ENCODE measurements at regions not wholly inside any gene's neighbourhood (a gene's known extent, or its start where the extent isn't known, plus 50 kb on each side); places are given as distances from the start of the nearest gene placed in this dataset.

DNA sequence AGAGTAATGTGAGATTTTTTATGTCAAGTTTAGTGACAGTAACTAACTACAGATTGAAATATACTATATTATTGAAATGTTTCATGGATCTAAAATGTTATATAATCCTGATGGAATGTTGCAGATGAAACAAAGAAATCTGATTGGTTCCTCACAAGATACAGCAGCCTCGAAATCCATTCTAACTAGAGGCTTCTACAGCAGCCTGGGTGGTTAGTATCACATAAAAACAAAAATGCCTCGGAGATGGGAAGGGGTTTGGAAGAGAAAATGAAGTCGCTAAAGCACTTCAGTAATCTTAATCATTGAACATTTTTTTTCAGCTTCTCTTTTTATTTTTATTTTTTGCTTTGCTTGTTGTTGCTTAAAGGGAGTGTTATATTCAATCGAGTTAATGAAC is 75.2 kb downstream of the TANC2 start:
- ChIA-PET CTCF (ENCODE audit: low intra/inter-chr PET ratio) (no interaction called here), POLR2A (interaction anchor here (0.6 kb wide), 1 partner anchor 357 kb away, joined by 4 read pairs; no protein-coding TSS in a partner anchor)
- no peaks in the 10 kb centered on the region for H4K20me1 ChIP-seq (replicated peaks; ENCODE audit: control insufficient read depth, insufficient read depth, low read length)
- no peaks in the 10 kb centered on the region for H3K79me2 ChIP-seq (ENCODE audit: control insufficient read depth, insufficient read depth, low read length)
- ATAC-seq (no peak), DNase-seq (ENCODE audit: extremely low read depth in 1 of 4, low spot score in 3 of 4) (no peak), FAIRE-seq (no peak)
- no peak overlapping the region for H2AFZ ChIP-seq (ENCODE audit: low read depth, low read length)
- H3K36me3 ChIP-seq (ENCODE audit: control insufficient read depth, insufficient read depth, low read length): no peaks in the 10 kb centered on the region
- WGBS (ENCODE audit: insufficient coverage, low coverage, missing lambda C conversion rate): 11% methylated on average over 4 of the region's 4 CpGs
- no peak overlapping the region for H3K9ac ChIP-seq (ENCODE audit: insufficient read depth in 1 of 2, low read depth in 2 of 2, low read length in 2 of 2)
- in situ Hi-C loops (cut with MboI) (no loop called here), intact Hi-C loops (cut with micrococcal nuclease) (no loop called here)
- no peaks in the 10 kb centered on the region for H3K27me3 ChIP-seq (ENCODE audit: control insufficient read depth in 2 of 2, insufficient read depth in 2 of 2, low read length in 2 of 2)
- H3K4me3 ChIP-seq: no peak overlapping the region
- H3K4me2 ChIP-seq (ENCODE audit: insufficient read depth, low read length): no peak overlapping the region
- no peaks in the 10 kb centered on the region for H3K9me3 ChIP-seq (replicated peaks; ENCODE audit: control insufficient read depth, insufficient read depth, low read depth, low read length)
- peaks cover 0 to 3% of the 10 kb centered on the region in 2 experiments; a peak in 1 of 5 replicates for H3K4me1 ChIP-seq (replicated peaks in 1 of 2; ENCODE audit: control insufficient read depth in 2 of 2, insufficient read depth in 2 of 2, low read length in 2 of 2)
- H3K9me1 ChIP-seq (ENCODE audit: control insufficient read depth, insufficient read depth, low read length): no peaks in the 10 kb centered on the region
- no peak overlapping the region for H3K27ac ChIP-seq (ENCODE audit: extremely low read depth, low read depth, low read length)
- BruUV-seq (replicated peaks): no TSS peak
- TF ChIP-seq, protein P1, sequence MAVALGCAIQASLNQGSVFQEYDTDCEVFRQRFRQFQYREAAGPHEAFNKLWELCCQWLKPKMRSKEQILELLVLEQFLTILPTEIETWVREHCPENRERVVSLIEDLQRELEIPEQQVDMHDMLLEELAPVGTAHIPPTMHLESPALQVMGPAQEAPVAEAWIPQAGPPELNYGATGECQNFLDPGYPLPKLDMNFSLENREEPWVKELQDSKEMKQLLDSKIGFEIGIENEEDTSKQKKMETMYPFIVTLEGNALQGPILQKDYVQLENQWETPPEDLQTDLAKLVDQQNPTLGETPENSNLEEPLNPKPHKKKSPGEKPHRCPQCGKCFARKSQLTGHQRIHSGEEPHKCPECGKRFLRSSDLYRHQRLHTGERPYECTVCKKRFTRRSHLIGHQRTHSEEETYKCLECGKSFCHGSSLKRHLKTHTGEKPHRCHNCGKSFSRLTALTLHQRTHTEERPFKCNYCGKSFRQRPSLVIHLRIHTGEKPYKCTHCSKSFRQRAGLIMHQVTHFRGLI (CRISPR knock-in tag; IDR thresholded peaks at IDR 0.05): no peak
- TF ChIP-seq, protein P2, sequence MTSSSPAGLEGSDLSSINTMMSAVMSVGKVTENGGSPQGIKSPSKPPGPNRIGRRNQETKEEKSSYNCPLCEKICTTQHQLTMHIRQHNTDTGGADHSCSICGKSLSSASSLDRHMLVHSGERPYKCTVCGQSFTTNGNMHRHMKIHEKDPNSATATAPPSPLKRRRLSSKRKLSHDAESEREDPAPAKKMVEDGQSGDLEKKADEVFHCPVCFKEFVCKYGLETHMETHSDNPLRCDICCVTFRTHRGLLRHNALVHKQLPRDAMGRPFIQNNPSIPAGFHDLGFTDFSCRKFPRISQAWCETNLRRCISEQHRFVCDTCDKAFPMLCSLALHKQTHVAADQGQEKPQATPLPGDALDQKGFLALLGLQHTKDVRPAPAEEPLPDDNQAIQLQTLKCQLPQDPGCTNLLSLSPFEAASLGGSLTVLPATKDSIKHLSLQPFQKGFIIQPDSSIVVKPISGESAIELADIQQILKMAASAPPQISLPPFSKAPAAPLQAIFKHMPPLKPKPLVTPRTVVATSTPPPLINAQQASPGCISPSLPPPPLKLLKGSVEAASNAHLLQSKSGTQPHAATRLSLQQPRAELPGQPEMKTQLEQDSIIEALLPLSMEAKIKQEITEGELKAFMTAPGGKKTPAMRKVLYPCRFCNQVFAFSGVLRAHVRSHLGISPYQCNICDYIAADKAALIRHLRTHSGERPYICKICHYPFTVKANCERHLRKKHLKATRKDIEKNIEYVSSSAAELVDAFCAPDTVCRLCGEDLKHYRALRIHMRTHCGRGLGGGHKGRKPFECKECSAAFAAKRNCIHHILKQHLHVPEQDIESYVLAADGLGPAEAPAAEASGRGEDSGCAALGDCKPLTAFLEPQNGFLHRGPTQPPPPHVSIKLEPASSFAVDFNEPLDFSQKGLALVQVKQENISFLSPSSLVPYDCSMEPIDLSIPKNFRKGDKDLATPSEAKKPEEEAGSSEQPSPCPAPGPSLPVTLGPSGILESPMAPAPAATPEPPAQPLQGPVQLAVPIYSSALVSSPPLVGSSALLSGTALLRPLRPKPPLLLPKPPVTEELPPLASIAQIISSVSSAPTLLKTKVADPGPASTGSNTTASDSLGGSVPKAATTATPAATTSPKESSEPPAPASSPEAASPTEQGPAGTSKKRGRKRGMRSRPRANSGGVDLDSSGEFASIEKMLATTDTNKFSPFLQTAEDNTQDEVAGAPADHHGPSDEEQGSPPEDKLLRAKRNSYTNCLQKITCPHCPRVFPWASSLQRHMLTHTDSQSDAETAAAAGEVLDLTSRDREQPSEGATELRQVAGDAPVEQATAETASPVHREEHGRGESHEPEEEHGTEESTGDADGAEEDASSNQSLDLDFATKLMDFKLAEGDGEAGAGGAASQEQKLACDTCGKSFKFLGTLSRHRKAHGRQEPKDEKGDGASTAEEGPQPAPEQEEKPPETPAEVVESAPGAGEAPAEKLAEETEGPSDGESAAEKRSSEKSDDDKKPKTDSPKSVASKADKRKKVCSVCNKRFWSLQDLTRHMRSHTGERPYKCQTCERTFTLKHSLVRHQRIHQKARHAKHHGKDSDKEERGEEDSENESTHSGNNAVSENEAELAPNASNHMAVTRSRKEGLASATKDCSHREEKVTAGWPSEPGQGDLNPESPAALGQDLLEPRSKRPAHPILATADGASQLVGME (CRISPR knock-in tag; IDR thresholded peaks at IDR 0.05): no peak
- TF ChIP-seq ETV5 (CRISPR knock-in tag; IDR thresholded peaks at IDR 0.05; ENCODE audit: low read depth): no peak
- no peak for TF ChIP-seq MEIS2 (IDR thresholded peaks at IDR 0.05; ENCODE audit: partially characterized antibody)
- TF ChIP-seq, protein P3, sequence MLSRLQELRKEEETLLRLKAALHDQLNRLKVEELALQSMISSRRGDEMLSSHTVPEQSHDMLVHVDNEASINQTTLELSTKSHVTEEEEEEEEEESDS (CRISPR knock-in tag; IDR thresholded peaks at IDR 0.05): no peak
- TF ChIP-seq FOSL1 (tag; conservative IDR thresholded peaks at IDR 0.05): no peak
- TF ChIP-seq BCL6 (CRISPR knock-in tag; IDR thresholded peaks at IDR 0.05): no peak
- TF ChIP-seq, protein P4, sequence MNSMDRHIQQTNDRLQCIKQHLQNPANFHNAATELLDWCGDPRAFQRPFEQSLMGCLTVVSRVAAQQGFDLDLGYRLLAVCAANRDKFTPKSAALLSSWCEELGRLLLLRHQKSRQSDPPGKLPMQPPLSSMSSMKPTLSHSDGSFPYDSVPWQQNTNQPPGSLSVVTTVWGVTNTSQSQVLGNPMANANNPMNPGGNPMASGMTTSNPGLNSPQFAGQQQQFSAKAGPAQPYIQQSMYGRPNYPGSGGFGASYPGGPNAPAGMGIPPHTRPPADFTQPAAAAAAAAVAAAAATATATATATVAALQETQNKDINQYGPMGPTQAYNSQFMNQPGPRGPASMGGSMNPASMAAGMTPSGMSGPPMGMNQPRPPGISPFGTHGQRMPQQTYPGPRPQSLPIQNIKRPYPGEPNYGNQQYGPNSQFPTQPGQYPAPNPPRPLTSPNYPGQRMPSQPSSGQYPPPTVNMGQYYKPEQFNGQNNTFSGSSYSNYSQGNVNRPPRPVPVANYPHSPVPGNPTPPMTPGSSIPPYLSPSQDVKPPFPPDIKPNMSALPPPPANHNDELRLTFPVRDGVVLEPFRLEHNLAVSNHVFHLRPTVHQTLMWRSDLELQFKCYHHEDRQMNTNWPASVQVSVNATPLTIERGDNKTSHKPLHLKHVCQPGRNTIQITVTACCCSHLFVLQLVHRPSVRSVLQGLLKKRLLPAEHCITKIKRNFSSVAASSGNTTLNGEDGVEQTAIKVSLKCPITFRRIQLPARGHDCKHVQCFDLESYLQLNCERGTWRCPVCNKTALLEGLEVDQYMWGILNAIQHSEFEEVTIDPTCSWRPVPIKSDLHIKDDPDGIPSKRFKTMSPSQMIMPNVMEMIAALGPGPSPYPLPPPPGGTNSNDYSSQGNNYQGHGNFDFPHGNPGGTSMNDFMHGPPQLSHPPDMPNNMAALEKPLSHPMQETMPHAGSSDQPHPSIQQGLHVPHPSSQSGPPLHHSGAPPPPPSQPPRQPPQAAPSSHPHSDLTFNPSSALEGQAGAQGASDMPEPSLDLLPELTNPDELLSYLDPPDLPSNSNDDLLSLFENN (IDR thresholded peaks at IDR 0.05; ENCODE audit: low read depth in 2 of 2, low read length in 2 of 2): no peak
- TF ChIP-seq ZNF347 (CRISPR knock-in tag; IDR thresholded peaks at IDR 0.05; ENCODE audit: low read depth): no peak
- no peak for TF ChIP-seq CBX2 (IDR thresholded peaks at IDR 0.05; ENCODE audit: insufficient read depth, low read length, poor library complexity, severe bottlenecking)
